GM12892 (cell line): ENCODE measurements at regions not wholly inside any gene's neighbourhood (a gene's known extent, or its start where the extent isn't known, plus 50 kb on each side); places are given as distances from the start of the nearest gene placed in this dataset.

ENCODE experiments used
- POLR2A ChIP-seq: IDR thresholded peaks from 2 replicates; pipeline ENCODE4 v1.6.1; 2011; ENCODE audit warnings: low read depth, low read length, control low read depth
- TAF1 ChIP-seq: IDR thresholded peaks from 2 replicates; pipeline ENCODE4 v1.6.1; 2011; ENCODE audit warnings: low read depth, mild to moderate bottlenecking, control low read depth, low read length, borderline replicate concordance

- TF ChIP-seq TAF1 (no peak), POLR2A (no peak)
Observed at GRCh38 chr21:38649120-38649519, 150.8 kb upstream of the ERG start.
